ENCODE measurements at regions not wholly inside any gene's neighbourhood (a gene's known extent, or its start where the extent isn't known, plus 50 kb on each side); places are given as distances from the start of the nearest gene placed in this dataset.

- H2AFZ ChIP-seq (ENCODE audit: low read length) = no peak overlapping the region
- no peaks in the 10 kb centered on the region for H3K4me1 ChIP-seq (ENCODE audit: insufficient read depth, low read length, severe bottlenecking)
- no peaks in the 10 kb centered on the region for H3F3A ChIP-seq (ENCODE audit: insufficient read depth, low read length)
- no peak overlapping the region for H3K4me2 ChIP-seq (ENCODE audit: low read length)
- H4K20me1 ChIP-seq (ENCODE audit: insufficient read depth, low read length) = no peaks in the 10 kb centered on the region
- no peaks in the 10 kb centered on the region for H3K27me3 ChIP-seq (ENCODE audit: insufficient read depth, low read length)
- no peak overlapping the region for H3K27ac ChIP-seq (ENCODE audit: low read depth, low read length, poor library complexity, severe bottlenecking)
- no peaks in the 10 kb centered on the region for H3K36me3 ChIP-seq (ENCODE audit: insufficient read depth, low read length)
- no peak overlapping the region for H3K4me3 ChIP-seq (ENCODE audit: low read depth, low read length, poor library complexity, severe bottlenecking)
- TF ChIP-seq CTCF (IDR thresholded peaks at IDR 0.05; ENCODE audit: low read length) = no peak
- no peak for TF ChIP-seq EZH2 (IDR thresholded peaks at IDR 0.05; ENCODE audit: borderline replicate concordance, low read length)
- H3K9me2 ChIP-seq (ENCODE audit: low read depth, low read length) = no peaks in the 10 kb centered on the region
- no peaks in the 10 kb centered on the region for H3K9me3 ChIP-seq (ENCODE audit: low read length)
- H3K9ac ChIP-seq (ENCODE audit: low read length) = no peak overlapping the region
- H3K79me2 ChIP-seq (ENCODE audit: insufficient read depth, low read length) = no peaks in the 10 kb centered on the region
Observed at GRCh38 chr10:6659451-6659850, 79.4 kb upstream of the PRKCQ start.

GRCh38 chr10:6657669-6658068 is 77.6 kb upstream of the PRKCQ start:
- no peaks in the 10 kb centered on the region for H3K9me2 ChIP-seq (ENCODE audit: low read depth, low read length)
- TF ChIP-seq EZH2 (IDR thresholded peaks at IDR 0.05; ENCODE audit: borderline replicate concordance, low read length) (no peak), CTCF (IDR thresholded peaks at IDR 0.05; ENCODE audit: low read length) (no peak)

GRCh38 chr10:6657196-6657595 is 77.1 kb upstream of the PRKCQ start:
- H3K4me3 ChIP-seq (ENCODE audit: low read depth, low read length, poor library complexity, severe bottlenecking) = no peak overlapping the region
- H3K27ac ChIP-seq (ENCODE audit: low read depth, low read length, poor library complexity, severe bottlenecking) = no peak overlapping the region
- no peaks in the 10 kb centered on the region for H3K36me3 ChIP-seq (ENCODE audit: insufficient read depth, low read length)
- H3F3A ChIP-seq (ENCODE audit: insufficient read depth, low read length) = no peaks in the 10 kb centered on the region
- H2AFZ ChIP-seq (ENCODE audit: low read length) = no peak overlapping the region
- no peaks in the 10 kb centered on the region for H3K27me3 ChIP-seq (ENCODE audit: insufficient read depth, low read length)
- no peak overlapping the region for H3K4me2 ChIP-seq (ENCODE audit: low read length)
- H3K79me2 ChIP-seq (ENCODE audit: insufficient read depth, low read length) = no peaks in the 10 kb centered on the region
- no peak for TF ChIP-seq EZH2 (IDR thresholded peaks at IDR 0.05; ENCODE audit: borderline replicate concordance, low read length)
- TF ChIP-seq CTCF (IDR thresholded peaks at IDR 0.05; ENCODE audit: low read length) = no peak
- H3K9me2 ChIP-seq (ENCODE audit: low read depth, low read length) = no peaks in the 10 kb centered on the region
- no peaks in the 10 kb centered on the region for H3K4me1 ChIP-seq (ENCODE audit: insufficient read depth, low read length, severe bottlenecking)
- H3K9ac ChIP-seq (ENCODE audit: low read length) = no peak overlapping the region
- no peaks in the 10 kb centered on the region for H4K20me1 ChIP-seq (ENCODE audit: insufficient read depth, low read length)
- no peaks in the 10 kb centered on the region for H3K9me3 ChIP-seq (ENCODE audit: low read length)

More at GRCh38 chr10:6657669-6658068, 77.6 kb upstream of the PRKCQ start:
- Histone ChIP-seq H3K4me3 (ENCODE audit: low read depth, low read length, poor library complexity, severe bottlenecking) (no peak overlapping the region), H3F3A (ENCODE audit: insufficient read depth, low read length) (no peaks in the 10 kb centered on the region), H3K4me2 (ENCODE audit: low read length) (no peak overlapping the region), H3K79me2 (ENCODE audit: insufficient read depth, low read length) (no peaks in the 10 kb centered on the region), H3K9ac (ENCODE audit: low read length) (no peak overlapping the region), H3K27me3 (ENCODE audit: insufficient read depth, low read length) (no peaks in the 10 kb centered on the region), H3K27ac (ENCODE audit: low read depth, low read length, poor library complexity, severe bottlenecking) (no peak overlapping the region), H4K20me1 (ENCODE audit: insufficient read depth, low read length) (no peaks in the 10 kb centered on the region), H2AFZ (ENCODE audit: low read length) (no peak overlapping the region), H3K36me3 (ENCODE audit: insufficient read depth, low read length) (no peaks in the 10 kb centered on the region), H3K9me3 (ENCODE audit: low read length) (no peaks in the 10 kb centered on the region), H3K4me1 (ENCODE audit: insufficient read depth, low read length, severe bottlenecking) (no peaks in the 10 kb centered on the region)
